ENCODE measurements at regions not wholly inside any gene's neighbourhood (a gene's known extent, or its start where the extent isn't known, plus 50 kb on each side); places are given as distances from the start of the nearest gene placed in this dataset.

DNA sequence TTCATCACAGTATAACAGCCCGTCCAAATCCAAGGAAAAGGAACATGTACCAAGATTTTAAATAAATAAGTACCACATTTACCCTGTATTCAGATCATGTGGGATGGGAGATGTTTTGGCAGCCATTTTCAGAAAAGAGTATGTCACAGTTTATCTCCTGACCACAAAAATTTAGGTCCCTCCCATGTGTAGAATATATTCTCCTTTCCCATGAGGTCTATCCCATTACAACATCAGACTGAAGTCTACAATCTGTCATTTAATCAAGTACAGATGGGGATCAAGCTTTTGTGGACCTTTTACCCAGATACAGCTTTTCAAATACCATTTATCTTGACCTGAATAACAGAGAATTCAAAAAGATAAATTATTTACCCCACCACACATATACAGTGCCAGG is 444.5 kb downstream of the PLOD2 start:
- no peaks in the 10 kb centered on the region for H3K27me3 ChIP-seq (ENCODE audit: insufficient read depth, low read length)
- H2AFZ ChIP-seq (ENCODE audit: low read length): no peak overlapping the region
- H3K36me3 ChIP-seq (ENCODE audit: insufficient read depth, low read length): no peaks in the 10 kb centered on the region
- no peak overlapping the region for H3K4me3 ChIP-seq (ENCODE audit: low read depth, low read length, poor library complexity, severe bottlenecking)
- no peak overlapping the region for H3K9ac ChIP-seq (ENCODE audit: low read length)
- H3K9me3 ChIP-seq (ENCODE audit: low read length): no peaks in the 10 kb centered on the region
- no peaks in the 10 kb centered on the region for H3K79me2 ChIP-seq (ENCODE audit: insufficient read depth, low read length)
- no peak overlapping the region for H3K27ac ChIP-seq (ENCODE audit: low read depth, low read length, poor library complexity, severe bottlenecking)
- no peaks in the 10 kb centered on the region for H3F3A ChIP-seq (ENCODE audit: insufficient read depth, low read length)
- no peaks in the 10 kb centered on the region for H4K20me1 ChIP-seq (ENCODE audit: insufficient read depth, low read length)
- TF ChIP-seq EZH2 (IDR thresholded peaks at IDR 0.05; ENCODE audit: borderline replicate concordance, low read length): no peak
- TF ChIP-seq, protein P1, sequence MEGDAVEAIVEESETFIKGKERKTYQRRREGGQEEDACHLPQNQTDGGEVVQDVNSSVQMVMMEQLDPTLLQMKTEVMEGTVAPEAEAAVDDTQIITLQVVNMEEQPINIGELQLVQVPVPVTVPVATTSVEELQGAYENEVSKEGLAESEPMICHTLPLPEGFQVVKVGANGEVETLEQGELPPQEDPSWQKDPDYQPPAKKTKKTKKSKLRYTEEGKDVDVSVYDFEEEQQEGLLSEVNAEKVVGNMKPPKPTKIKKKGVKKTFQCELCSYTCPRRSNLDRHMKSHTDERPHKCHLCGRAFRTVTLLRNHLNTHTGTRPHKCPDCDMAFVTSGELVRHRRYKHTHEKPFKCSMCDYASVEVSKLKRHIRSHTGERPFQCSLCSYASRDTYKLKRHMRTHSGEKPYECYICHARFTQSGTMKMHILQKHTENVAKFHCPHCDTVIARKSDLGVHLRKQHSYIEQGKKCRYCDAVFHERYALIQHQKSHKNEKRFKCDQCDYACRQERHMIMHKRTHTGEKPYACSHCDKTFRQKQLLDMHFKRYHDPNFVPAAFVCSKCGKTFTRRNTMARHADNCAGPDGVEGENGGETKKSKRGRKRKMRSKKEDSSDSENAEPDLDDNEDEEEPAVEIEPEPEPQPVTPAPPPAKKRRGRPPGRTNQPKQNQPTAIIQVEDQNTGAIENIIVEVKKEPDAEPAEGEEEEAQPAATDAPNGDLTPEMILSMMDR (IDR thresholded peaks at IDR 0.05; ENCODE audit: low read length): no peak
- no peak overlapping the region for H3K4me2 ChIP-seq (ENCODE audit: low read length)
- no peaks in the 10 kb centered on the region for H3K9me2 ChIP-seq (ENCODE audit: low read depth, low read length)
- H3K4me1 ChIP-seq (ENCODE audit: insufficient read depth, low read length, severe bottlenecking): no peaks in the 10 kb centered on the region

DNA sequence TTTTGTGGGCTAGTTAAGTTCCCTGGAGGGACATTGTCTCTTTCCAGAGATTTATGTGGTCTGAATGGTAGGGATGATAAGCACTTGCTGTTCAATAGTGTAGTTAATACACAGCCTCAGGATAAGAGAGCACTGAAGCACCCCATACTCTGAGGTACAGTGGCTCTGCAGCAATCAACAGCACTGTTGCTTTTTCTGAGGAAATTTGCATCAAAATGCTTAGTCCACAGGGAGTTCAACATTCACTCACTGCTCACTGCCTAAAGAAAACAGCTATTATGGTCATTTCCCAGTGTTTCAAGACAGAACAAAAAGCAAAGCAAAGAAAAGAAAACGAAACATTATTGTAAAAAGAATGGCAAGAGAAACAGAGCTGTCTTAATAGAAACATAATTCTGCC is 441.9 kb downstream of the PLOD2 start:
- TF ChIP-seq, protein P1 (IDR thresholded peaks at IDR 0.05; ENCODE audit: low read length): no peak
- TF ChIP-seq EZH2 (IDR thresholded peaks at IDR 0.05; ENCODE audit: borderline replicate concordance, low read length): no peak
- H3K4me2 ChIP-seq (ENCODE audit: low read length): no peak overlapping the region
- no peak overlapping the region for H3K9ac ChIP-seq (ENCODE audit: low read length)
- no peaks in the 10 kb centered on the region for H3K27me3 ChIP-seq (ENCODE audit: insufficient read depth, low read length)
- no peak overlapping the region for H3K27ac ChIP-seq (ENCODE audit: low read depth, low read length, poor library complexity, severe bottlenecking)
- no peak overlapping the region for H3K4me3 ChIP-seq (ENCODE audit: low read depth, low read length, poor library complexity, severe bottlenecking)
- no peaks in the 10 kb centered on the region for H3K9me3 ChIP-seq (ENCODE audit: low read length)
- H3K36me3 ChIP-seq (ENCODE audit: insufficient read depth, low read length): no peaks in the 10 kb centered on the region
- no peaks in the 10 kb centered on the region for H3K4me1 ChIP-seq (ENCODE audit: insufficient read depth, low read length, severe bottlenecking)
- H2AFZ ChIP-seq (ENCODE audit: low read length): no peak overlapping the region
- no peaks in the 10 kb centered on the region for H3F3A ChIP-seq (ENCODE audit: insufficient read depth, low read length)
- no peaks in the 10 kb centered on the region for H3K9me2 ChIP-seq (ENCODE audit: low read depth, low read length)
- H4K20me1 ChIP-seq (ENCODE audit: insufficient read depth, low read length): no peaks in the 10 kb centered on the region
- no peaks in the 10 kb centered on the region for H3K79me2 ChIP-seq (ENCODE audit: insufficient read depth, low read length)

DNA sequence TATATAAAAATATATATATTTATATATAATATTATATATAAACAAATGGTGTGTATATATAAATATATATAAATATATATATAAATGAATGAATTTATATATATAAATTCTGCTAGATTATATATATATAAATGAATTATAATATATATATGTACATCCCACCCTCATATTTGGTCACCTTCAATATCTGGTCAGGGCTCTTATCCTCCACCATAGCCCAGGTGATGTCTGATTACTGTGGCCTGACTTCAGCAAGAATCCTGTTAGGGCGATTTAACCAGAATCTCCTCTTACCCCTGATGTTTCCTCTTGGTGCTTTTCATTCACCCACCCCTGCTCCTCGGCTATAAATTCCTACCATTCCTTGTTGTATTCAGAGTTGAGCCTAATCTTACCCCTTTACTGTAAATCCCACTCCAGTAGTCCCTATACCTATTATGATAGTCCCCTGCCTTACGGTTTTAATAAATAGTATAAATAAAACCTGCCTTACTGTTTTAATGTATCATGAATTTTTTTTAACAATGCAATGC is 439.6 kb downstream of the PLOD2 start:
- H3K4me2 ChIP-seq (ENCODE audit: low read length): no peak overlapping the region
- no peaks in the 10 kb centered on the region for H3K9me3 ChIP-seq (ENCODE audit: low read length)
- H2AFZ ChIP-seq (ENCODE audit: low read length): no peak overlapping the region
- H3K36me3 ChIP-seq (ENCODE audit: insufficient read depth, low read length): no peaks in the 10 kb centered on the region
- H4K20me1 ChIP-seq (ENCODE audit: insufficient read depth, low read length): no peaks in the 10 kb centered on the region
- no peak for TF ChIP-seq EZH2 (IDR thresholded peaks at IDR 0.05; ENCODE audit: borderline replicate concordance, low read length)
- TF ChIP-seq, protein P1 (IDR thresholded peaks at IDR 0.05; ENCODE audit: low read length): no peak
- no peaks in the 10 kb centered on the region for H3F3A ChIP-seq (ENCODE audit: insufficient read depth, low read length)
- H3K4me3 ChIP-seq (ENCODE audit: low read depth, low read length, poor library complexity, severe bottlenecking): no peak overlapping the region
- H3K27ac ChIP-seq (ENCODE audit: low read depth, low read length, poor library complexity, severe bottlenecking): no peak overlapping the region
- H3K79me2 ChIP-seq (ENCODE audit: insufficient read depth, low read length): no peaks in the 10 kb centered on the region
- H3K9me2 ChIP-seq (ENCODE audit: low read depth, low read length): no peaks in the 10 kb centered on the region
- no peaks in the 10 kb centered on the region for H3K4me1 ChIP-seq (ENCODE audit: insufficient read depth, low read length, severe bottlenecking)
- H3K27me3 ChIP-seq (ENCODE audit: insufficient read depth, low read length): no peaks in the 10 kb centered on the region
- H3K9ac ChIP-seq (ENCODE audit: low read length): no peak overlapping the region
